ENCODE measurements at regions not wholly inside any gene's neighbourhood (a gene's known extent, or its start where the extent isn't known, plus 50 kb on each side); places are given as distances from the start of the nearest gene placed in this dataset.

DNA sequence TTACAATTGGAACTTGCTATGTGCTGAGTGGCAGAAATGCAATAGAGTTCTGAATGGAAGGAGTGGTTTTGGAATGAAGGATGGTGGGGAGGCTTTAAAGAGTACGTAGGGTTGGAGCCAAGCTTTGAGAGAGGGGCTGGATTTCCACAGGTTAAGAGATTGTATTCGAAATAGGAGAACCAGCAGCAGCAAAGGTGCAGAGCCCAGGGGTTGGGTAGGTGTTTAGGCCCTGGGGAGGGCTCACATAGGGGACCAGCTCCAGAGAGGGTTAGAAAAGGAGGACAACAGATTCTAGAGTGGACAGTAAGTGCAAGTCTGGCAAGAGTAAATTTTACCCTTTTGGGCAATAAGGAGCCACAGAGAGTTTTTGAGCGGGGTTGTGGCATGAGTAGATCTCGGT lies 297.2 kb downstream of the RPS24 start:
- TF ChIP-seq, protein P1, sequence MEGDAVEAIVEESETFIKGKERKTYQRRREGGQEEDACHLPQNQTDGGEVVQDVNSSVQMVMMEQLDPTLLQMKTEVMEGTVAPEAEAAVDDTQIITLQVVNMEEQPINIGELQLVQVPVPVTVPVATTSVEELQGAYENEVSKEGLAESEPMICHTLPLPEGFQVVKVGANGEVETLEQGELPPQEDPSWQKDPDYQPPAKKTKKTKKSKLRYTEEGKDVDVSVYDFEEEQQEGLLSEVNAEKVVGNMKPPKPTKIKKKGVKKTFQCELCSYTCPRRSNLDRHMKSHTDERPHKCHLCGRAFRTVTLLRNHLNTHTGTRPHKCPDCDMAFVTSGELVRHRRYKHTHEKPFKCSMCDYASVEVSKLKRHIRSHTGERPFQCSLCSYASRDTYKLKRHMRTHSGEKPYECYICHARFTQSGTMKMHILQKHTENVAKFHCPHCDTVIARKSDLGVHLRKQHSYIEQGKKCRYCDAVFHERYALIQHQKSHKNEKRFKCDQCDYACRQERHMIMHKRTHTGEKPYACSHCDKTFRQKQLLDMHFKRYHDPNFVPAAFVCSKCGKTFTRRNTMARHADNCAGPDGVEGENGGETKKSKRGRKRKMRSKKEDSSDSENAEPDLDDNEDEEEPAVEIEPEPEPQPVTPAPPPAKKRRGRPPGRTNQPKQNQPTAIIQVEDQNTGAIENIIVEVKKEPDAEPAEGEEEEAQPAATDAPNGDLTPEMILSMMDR (IDR thresholded peaks at IDR 0.05), result no peak
- H3K4me3 Mint-ChIP-seq (ENCODE audit: unreplicated experiment), result no peak overlapping the region
- H3K27me3 Mint-ChIP-seq (ENCODE audit: unreplicated experiment), result peaks cover 17% of the 10 kb centered on the region
- peaks cover 22% of the 10 kb centered on the region for H3K4me1 Mint-ChIP-seq (ENCODE audit: unreplicated experiment)
- H3K36me3 Mint-ChIP-seq (ENCODE audit: unreplicated experiment), result peaks cover 5% of the 10 kb centered on the region
- peak; percentile 40 for DNase-seq (ENCODE audit: extremely low spot score, unreplicated experiment)
- H3K9me3 Mint-ChIP-seq (ENCODE audit: unreplicated experiment), result peaks cover 16% of the 10 kb centered on the region
- no peak overlapping the region for H3K27ac Mint-ChIP-seq (ENCODE audit: unreplicated experiment)

DNA sequence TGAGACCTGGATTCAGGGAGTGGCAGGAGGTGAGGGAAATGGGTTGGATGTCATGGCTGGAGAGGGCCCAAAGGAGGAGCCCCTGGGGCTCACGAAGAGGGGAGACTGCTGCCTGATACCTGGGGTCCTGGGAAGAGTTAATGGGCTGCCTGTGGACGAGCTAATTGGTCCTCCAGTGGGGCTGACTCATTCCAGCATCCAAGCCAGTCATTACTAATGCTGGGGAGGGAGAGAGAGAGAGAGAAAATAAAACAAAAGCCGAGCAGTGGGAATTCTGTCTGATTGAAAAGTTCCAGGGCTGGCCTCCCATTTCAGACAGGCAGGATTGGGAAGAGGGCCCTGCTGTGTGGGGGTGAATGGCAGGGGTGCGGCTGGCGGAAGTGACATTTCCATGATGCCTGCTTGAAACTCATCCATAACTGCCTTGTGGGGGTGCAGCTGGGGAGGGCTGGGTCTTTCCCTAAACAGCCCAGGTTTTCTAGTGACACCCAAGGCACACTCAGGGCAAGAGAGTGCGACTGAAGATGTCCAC lies 297.8 kb downstream of the RPS24 start:
- H3K4me3 Mint-ChIP-seq (ENCODE audit: unreplicated experiment), result no peak overlapping the region
- H3K36me3 Mint-ChIP-seq (ENCODE audit: unreplicated experiment), result no peaks in the 10 kb centered on the region
- TF ChIP-seq, protein P1 (IDR thresholded peaks at IDR 0.05), result no peak
- peak; percentile 53 for DNase-seq (ENCODE audit: extremely low spot score, unreplicated experiment)
- H3K27ac Mint-ChIP-seq (ENCODE audit: unreplicated experiment), result no peak overlapping the region
- H3K9me3 Mint-ChIP-seq (ENCODE audit: unreplicated experiment), result peaks cover 11% of the 10 kb centered on the region
- peaks cover 12% of the 10 kb centered on the region for H3K27me3 Mint-ChIP-seq (ENCODE audit: unreplicated experiment)
- peaks cover 27% of the 10 kb centered on the region for H3K4me1 Mint-ChIP-seq (ENCODE audit: unreplicated experiment)

GRCh38 chr10:78332012-78332411 lies 298.3 kb downstream of the RPS24 start:
- no peaks in the 10 kb centered on the region for H3K36me3 Mint-ChIP-seq (ENCODE audit: unreplicated experiment)
- H3K4me1 Mint-ChIP-seq (ENCODE audit: unreplicated experiment), result peaks cover 31% of the 10 kb centered on the region
- no peak overlapping the region for H3K4me3 Mint-ChIP-seq (ENCODE audit: unreplicated experiment)
- H3K27me3 Mint-ChIP-seq (ENCODE audit: unreplicated experiment), result peaks cover 12% of the 10 kb centered on the region
- H3K9me3 Mint-ChIP-seq (ENCODE audit: unreplicated experiment), result peaks cover 7% of the 10 kb centered on the region
- H3K27ac Mint-ChIP-seq (ENCODE audit: unreplicated experiment), result no peak overlapping the region
- TF ChIP-seq, protein P1 (IDR thresholded peaks at IDR 0.05), result no peak
- DNase-seq (ENCODE audit: extremely low spot score, unreplicated experiment), result peak; percentile 42

DNA sequence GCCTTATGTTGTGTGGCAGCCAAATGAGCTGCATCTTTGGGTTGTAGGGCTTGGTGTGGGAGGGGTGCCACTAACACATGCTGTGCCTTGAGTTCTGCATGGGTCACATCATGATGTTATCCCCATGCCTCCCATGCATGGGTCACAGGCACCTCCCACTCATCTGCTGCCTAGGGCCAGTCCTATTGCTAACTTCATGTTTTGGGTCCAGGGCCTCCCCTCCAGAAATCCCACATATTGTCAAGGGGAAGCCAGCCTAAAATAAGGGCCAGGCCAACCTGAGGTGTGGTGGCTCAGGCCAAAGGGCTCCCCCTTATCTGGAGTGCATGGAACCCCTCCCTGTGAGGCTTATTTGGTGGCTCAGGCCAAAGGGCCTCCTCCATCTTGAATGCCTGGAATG lies 299.0 kb downstream of the RPS24 start:
- Mint-ChIP-seq H3K27me3 (ENCODE audit: unreplicated experiment) (peaks cover 8% of the 10 kb centered on the region), H3K4me1 (ENCODE audit: unreplicated experiment) (peaks cover 31% of the 10 kb centered on the region), H3K4me3 (ENCODE audit: unreplicated experiment) (no peak overlapping the region), H3K36me3 (ENCODE audit: unreplicated experiment) (no peaks in the 10 kb centered on the region), H3K27ac (ENCODE audit: unreplicated experiment) (no peak overlapping the region), H3K9me3 (ENCODE audit: unreplicated experiment) (peaks cover 2% of the 10 kb centered on the region)
- peak; percentile 56 for DNase-seq (ENCODE audit: extremely low spot score, unreplicated experiment)
- TF ChIP-seq, protein P1 (IDR thresholded peaks at IDR 0.05), result no peak

DNA sequence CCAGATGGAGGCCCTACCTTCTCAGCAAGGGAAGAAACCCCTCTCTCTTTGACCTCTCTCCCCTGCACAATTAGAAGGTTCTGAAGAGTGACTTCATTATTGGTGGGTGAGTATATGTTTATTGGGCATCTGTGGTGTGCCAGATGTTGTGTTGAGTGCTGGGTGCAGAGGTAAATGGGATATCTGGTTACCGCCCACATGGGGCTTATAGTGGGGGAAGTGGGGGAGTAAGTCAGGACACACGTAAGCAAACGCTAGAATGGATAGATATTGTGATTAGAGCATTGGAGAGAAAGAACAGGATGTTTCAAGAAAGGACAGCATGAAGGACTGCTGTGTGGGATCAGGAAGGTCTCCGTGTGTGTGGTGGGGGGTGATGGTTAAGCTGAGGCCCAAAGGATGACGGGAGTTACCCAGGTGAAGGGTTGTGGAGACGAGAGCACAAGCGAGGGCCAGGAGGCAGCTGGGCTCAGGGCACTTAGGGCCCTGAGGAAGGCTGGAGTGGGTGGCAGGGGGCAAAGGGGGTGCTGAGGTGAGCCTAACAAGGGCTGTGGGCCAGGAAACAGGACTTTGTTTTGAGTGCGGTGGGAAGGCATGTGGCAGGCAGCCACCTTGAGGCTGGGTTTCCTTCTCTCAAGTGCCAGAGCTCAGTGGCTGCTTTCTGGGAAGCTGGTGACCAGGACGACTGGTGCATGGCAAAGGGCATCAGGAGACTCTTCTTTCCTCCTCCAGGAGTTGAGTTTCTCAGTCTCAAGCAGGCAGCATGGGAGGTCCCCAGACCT lies 299.9 kb downstream of the RPS24 start:
- Mint-ChIP-seq H3K27me3 (ENCODE audit: unreplicated experiment) (peaks cover 15% of the 10 kb centered on the region), H3K36me3 (ENCODE audit: unreplicated experiment) (no peaks in the 10 kb centered on the region), H3K9me3 (ENCODE audit: unreplicated experiment) (no peaks in the 10 kb centered on the region), H3K27ac (ENCODE audit: unreplicated experiment) (no peak overlapping the region), H3K4me3 (ENCODE audit: unreplicated experiment) (no peak overlapping the region), H3K4me1 (ENCODE audit: unreplicated experiment) (peaks cover 31% of the 10 kb centered on the region)
- DNase-seq (ENCODE audit: extremely low spot score, unreplicated experiment), result peak; percentile 56
- TF ChIP-seq, protein P1 (IDR thresholded peaks at IDR 0.05), result no peak
